Astrocyte of the hippocampus (primary cell): ENCODE measurements at regions not wholly inside any gene's neighbourhood (a gene's known extent, or its start where the extent isn't known, plus 50 kb on each side); places are given as distances from the start of the nearest gene placed in this dataset.

Source experiments
- DNase-seq: peaks from one replicate; pipeline ENCODE4 v3.0.0; 2011; ENCODE audit warnings: low read depth, low spot score

- no peak for DNase-seq
Measured at GRCh38 chr14:101499513-101499912, 61.8 kb upstream of the DIO3 start.

- no peak for DNase-seq
Measured at GRCh38 chr14:101500061-101500460, 61.2 kb upstream of the DIO3 start.

GRCh38 chr14:101500681-101501080 lies 60.6 kb upstream of the DIO3 start:
- DNase-seq = no peak

- no peak for DNase-seq
Measured at GRCh38 chr14:101501341-101501740, 60.0 kb upstream of the DIO3 start.

- no peak for DNase-seq
Measured at GRCh38 chr14:101501858-101502615, 59.3 kb upstream of the DIO3 start.

GRCh38 chr14:101502761-101503392 lies 58.4 kb upstream of the DIO3 start:
- DNase-seq = no peak

GRCh38 chr14:101503431-101504095 lies 57.7 kb upstream of the DIO3 start:
- DNase-seq = no peak

- DNase-seq = no peak
Measured at GRCh38 chr14:101504096-101504948, 57.0 kb upstream of the DIO3 start.

- no peak for DNase-seq
Measured at GRCh38 chr14:101505236-101505970, 55.9 kb upstream of the DIO3 start.

- DNase-seq = no peak
Measured at GRCh38 chr14:101506211-101506925, 54.9 kb upstream of the DIO3 start.

GRCh38 chr14:101506926-101507835 lies 54.1 kb upstream of the DIO3 start:
- DNase-seq = no peak

GRCh38 chr14:101507836-101508150 lies 53.5 kb upstream of the DIO3 start:
- no peak for DNase-seq

GRCh38 chr14:101508196-101508947 lies 52.9 kb upstream of the DIO3 start:
- DNase-seq = no peak

GRCh38 chr14:101508948-101509729 lies 52.2 kb upstream of the DIO3 start:
- no peak for DNase-seq

- no peak for DNase-seq
Measured at GRCh38 chr14:101509730-101510371, 51.4 kb upstream of the DIO3 start.

- DNase-seq = no peak
Measured at GRCh38 chr14:101511199-101511598, 50.1 kb upstream of the DIO3 start.
